SU-DHL-6 (cell line): ENCODE measurements at regions not wholly inside any gene's neighbourhood (a gene's known extent, or its start where the extent isn't known, plus 50 kb on each side); places are given as distances from the start of the nearest gene placed in this dataset.

Source experiments
- EZH2phosphoT487 ChIP-seq: fragments of 200-600 bp; sonication (generic), shearing (Covaris generic); conservative IDR thresholded peaks from 2 replicates; pipeline ENCODE4 v1.6.1; 2018; ENCODE audit warnings: mild to moderate bottlenecking, antibody characterized with exemption, low read length, moderate library complexity, mixed read lengths
- TF ChIP-seq, protein P1 (sequence below): fragments of 200-600 bp; sonication (generic); IDR thresholded peaks from one replicate; pipeline ENCODE4 v1.5.1; 2017; ENCODE audit warnings: antibody characterized with exemption, mild to moderate bottlenecking, low read length, moderate library complexity; ENCODE audit not compliant: insufficient read depth, poor library complexity, severe bottlenecking

DNA sequence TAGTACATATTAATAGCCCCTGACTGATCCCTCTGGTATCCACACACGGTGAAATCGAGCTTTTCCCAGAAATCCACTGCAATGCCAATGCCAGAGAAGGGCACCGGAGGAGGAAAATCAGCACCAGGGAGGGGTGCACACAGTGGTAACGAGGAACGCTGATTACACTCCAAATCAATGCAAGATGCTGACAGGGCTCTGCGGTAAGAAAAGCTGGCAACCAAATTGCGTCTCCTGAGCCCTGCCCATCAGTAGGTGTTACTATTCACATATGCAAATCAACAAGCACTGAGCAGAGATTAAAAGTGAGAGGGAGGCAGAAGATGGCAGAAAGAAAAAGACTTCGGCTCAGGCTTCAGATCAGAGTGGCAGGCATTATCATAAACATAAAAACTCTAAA is 159.1 kb downstream of the RPS29 start:
- TF ChIP-seq, protein P1, sequence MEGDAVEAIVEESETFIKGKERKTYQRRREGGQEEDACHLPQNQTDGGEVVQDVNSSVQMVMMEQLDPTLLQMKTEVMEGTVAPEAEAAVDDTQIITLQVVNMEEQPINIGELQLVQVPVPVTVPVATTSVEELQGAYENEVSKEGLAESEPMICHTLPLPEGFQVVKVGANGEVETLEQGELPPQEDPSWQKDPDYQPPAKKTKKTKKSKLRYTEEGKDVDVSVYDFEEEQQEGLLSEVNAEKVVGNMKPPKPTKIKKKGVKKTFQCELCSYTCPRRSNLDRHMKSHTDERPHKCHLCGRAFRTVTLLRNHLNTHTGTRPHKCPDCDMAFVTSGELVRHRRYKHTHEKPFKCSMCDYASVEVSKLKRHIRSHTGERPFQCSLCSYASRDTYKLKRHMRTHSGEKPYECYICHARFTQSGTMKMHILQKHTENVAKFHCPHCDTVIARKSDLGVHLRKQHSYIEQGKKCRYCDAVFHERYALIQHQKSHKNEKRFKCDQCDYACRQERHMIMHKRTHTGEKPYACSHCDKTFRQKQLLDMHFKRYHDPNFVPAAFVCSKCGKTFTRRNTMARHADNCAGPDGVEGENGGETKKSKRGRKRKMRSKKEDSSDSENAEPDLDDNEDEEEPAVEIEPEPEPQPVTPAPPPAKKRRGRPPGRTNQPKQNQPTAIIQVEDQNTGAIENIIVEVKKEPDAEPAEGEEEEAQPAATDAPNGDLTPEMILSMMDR: no peak
- no peak for TF ChIP-seq EZH2phosphoT487
